ENCODE measurements at regions not wholly inside any gene's neighbourhood (a gene's known extent, or its start where the extent isn't known, plus 50 kb on each side); places are given as distances from the start of the nearest gene placed in this dataset.
"Not testable (repeated sequence)": the region's sequence is repeated elsewhere in the genome, so short reads cannot be mapped to it uniquely, and the experiment has no call there.

DNA sequence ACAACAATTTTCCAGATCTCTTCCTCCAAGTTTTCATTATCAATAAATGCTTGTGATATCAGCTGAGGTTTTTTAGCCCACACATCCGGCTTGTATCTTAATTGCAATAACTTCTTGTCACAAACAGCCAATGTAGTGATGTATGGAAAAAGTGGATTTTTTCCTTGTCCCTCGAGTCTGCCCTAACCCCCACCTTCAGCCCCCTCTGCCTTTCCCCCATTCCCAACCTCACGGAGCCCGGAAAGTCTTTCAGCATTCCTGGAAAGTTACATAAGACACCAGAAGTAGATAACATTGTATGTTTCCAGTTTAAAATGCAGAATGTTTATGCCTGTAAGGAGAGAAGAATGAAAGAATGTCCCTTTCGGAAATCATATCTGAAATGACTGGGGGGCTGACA lies 179.2 kb upstream of the PHACTR1 start:
- Histone ChIP-seq H3K79me2 (ENCODE audit: insufficient read depth, low read length) (no peaks in the 10 kb centered on the region), H3K9me2 (ENCODE audit: low read depth, low read length) (no peaks in the 10 kb centered on the region), H3K4me2 (ENCODE audit: low read length) (no peak overlapping the region), H3K27ac (ENCODE audit: low read depth, low read length, poor library complexity, severe bottlenecking) (no peak overlapping the region), H3K9ac (ENCODE audit: low read length) (no peak overlapping the region), H4K20me1 (ENCODE audit: insufficient read depth, low read length) (no peaks in the 10 kb centered on the region), H3K27me3 (ENCODE audit: insufficient read depth, low read length) (no peaks in the 10 kb centered on the region), H2AFZ (ENCODE audit: low read length) (no peak overlapping the region), H3F3A (ENCODE audit: insufficient read depth, low read length) (no peaks in the 10 kb centered on the region), H3K36me3 (ENCODE audit: insufficient read depth, low read length) (no peaks in the 10 kb centered on the region), H3K9me3 (ENCODE audit: low read length) (no peaks in the 10 kb centered on the region), H3K4me3 (ENCODE audit: low read depth, low read length, poor library complexity, severe bottlenecking) (no peak overlapping the region), H3K4me1 (ENCODE audit: insufficient read depth, low read length, severe bottlenecking) (peaks cover 17% of the 10 kb centered on the region)
- TF ChIP-seq, protein P1, sequence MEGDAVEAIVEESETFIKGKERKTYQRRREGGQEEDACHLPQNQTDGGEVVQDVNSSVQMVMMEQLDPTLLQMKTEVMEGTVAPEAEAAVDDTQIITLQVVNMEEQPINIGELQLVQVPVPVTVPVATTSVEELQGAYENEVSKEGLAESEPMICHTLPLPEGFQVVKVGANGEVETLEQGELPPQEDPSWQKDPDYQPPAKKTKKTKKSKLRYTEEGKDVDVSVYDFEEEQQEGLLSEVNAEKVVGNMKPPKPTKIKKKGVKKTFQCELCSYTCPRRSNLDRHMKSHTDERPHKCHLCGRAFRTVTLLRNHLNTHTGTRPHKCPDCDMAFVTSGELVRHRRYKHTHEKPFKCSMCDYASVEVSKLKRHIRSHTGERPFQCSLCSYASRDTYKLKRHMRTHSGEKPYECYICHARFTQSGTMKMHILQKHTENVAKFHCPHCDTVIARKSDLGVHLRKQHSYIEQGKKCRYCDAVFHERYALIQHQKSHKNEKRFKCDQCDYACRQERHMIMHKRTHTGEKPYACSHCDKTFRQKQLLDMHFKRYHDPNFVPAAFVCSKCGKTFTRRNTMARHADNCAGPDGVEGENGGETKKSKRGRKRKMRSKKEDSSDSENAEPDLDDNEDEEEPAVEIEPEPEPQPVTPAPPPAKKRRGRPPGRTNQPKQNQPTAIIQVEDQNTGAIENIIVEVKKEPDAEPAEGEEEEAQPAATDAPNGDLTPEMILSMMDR (IDR thresholded peaks at IDR 0.05; ENCODE audit: low read length) = no peak
- TF ChIP-seq EZH2 (IDR thresholded peaks at IDR 0.05; ENCODE audit: borderline replicate concordance, low read length) = no peak

DNA sequence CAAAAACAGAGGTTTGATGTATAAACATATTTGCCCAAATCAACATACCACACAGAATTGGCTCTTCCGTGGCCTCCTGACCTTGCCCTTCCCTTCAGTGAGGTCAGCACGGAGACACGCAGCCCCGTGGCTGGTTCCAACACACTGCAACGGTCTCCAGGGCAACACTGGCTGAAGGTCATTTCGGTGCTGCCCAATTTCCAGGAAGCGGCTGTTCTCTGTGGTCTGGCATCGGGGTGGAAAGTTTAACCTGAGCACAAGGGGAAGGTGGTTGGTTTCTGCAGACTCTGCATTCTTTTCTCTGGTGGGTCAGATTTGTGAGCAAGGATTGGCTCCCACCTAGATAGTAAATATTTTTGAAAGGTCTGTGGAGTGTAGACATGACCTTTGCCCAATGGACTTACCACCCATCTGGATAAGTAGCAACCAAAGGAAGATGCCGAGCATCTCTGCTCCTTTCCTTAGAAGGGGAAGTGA lies 177.6 kb upstream of the PHACTR1 start:
- no peaks in the 10 kb centered on the region for H3K36me3 ChIP-seq (ENCODE audit: insufficient read depth, low read length)
- H4K20me1 ChIP-seq (ENCODE audit: insufficient read depth, low read length) = no peaks in the 10 kb centered on the region
- peaks cover 17% of the 10 kb centered on the region for H3K4me1 ChIP-seq (ENCODE audit: insufficient read depth, low read length, severe bottlenecking)
- H3K4me2 ChIP-seq (ENCODE audit: low read length) = no peak overlapping the region
- no peaks in the 10 kb centered on the region for H3K9me2 ChIP-seq (ENCODE audit: low read depth, low read length)
- H3K9me3 ChIP-seq (ENCODE audit: low read length) = no peaks in the 10 kb centered on the region
- no peak overlapping the region for H2AFZ ChIP-seq (ENCODE audit: low read length)
- TF ChIP-seq EZH2 (IDR thresholded peaks at IDR 0.05; ENCODE audit: borderline replicate concordance, low read length) = no peak
- TF ChIP-seq, protein P1 (IDR thresholded peaks at IDR 0.05; ENCODE audit: low read length) = no peak
- no peak overlapping the region for H3K4me3 ChIP-seq (ENCODE audit: low read depth, low read length, poor library complexity, severe bottlenecking)
- no peaks in the 10 kb centered on the region for H3K27me3 ChIP-seq (ENCODE audit: insufficient read depth, low read length)
- H3F3A ChIP-seq (ENCODE audit: insufficient read depth, low read length) = no peaks in the 10 kb centered on the region
- H3K79me2 ChIP-seq (ENCODE audit: insufficient read depth, low read length) = no peaks in the 10 kb centered on the region
- H3K9ac ChIP-seq (ENCODE audit: low read length) = no peak overlapping the region
- no peak overlapping the region for H3K27ac ChIP-seq (ENCODE audit: low read depth, low read length, poor library complexity, severe bottlenecking)

DNA sequence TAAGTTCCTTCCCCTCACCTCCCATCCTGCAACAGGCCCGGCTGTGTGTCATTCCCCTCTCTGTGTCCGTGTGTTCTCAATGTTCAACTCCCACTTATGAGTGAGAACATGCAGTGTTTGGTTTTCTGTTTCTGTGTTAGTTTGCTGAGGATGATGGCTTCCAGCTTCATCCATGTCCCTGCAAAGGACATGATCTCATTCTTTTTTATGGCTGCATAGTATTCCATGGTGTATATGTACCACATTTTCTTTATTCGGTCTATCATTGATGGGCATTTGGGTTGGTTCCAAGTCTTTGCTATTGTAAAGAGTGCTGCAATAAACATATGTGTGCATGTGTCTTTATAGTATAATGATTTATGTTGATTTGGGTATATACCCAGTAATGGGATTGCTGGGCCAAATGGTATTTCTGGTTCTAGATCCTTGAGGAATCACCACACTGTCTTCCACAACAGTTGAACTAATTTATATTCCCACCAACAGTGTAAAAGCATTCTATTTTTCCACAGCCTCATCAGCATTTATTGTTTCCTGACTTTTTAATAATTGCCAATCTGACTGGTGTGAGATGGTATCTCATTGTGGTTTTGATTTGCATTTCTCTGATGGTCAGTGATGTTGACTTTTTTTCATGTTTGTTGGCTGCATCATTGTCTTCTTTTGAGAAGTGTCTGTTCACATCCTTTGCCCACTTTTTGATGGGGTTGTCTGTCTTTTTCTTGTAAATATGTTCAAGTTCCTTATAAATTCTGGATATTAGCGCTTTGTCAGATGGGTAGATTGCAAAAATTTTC lies 174.1 kb upstream of the PHACTR1 start:
- H3K36me3 ChIP-seq (ENCODE audit: insufficient read depth, low read length); H3K79me2 ChIP-seq (ENCODE audit: insufficient read depth, low read length); H3K9me3 ChIP-seq (ENCODE audit: low read length); H4K20me1 ChIP-seq (ENCODE audit: insufficient read depth, low read length); H3K9ac ChIP-seq (ENCODE audit: low read length); H3K9me2 ChIP-seq (ENCODE audit: low read depth, low read length); H3K4me3 ChIP-seq (ENCODE audit: low read depth, low read length, poor library complexity, severe bottlenecking); H3F3A ChIP-seq (ENCODE audit: insufficient read depth, low read length); H3K4me2 ChIP-seq (ENCODE audit: low read length); H2AFZ ChIP-seq (ENCODE audit: low read length); H3K27ac ChIP-seq (ENCODE audit: low read depth, low read length, poor library complexity, severe bottlenecking); H3K27me3 ChIP-seq (ENCODE audit: insufficient read depth, low read length): not testable (repeated sequence)
- peaks cover 11% of the 10 kb centered on the region for H3K4me1 ChIP-seq (ENCODE audit: insufficient read depth, low read length, severe bottlenecking)

DNA sequence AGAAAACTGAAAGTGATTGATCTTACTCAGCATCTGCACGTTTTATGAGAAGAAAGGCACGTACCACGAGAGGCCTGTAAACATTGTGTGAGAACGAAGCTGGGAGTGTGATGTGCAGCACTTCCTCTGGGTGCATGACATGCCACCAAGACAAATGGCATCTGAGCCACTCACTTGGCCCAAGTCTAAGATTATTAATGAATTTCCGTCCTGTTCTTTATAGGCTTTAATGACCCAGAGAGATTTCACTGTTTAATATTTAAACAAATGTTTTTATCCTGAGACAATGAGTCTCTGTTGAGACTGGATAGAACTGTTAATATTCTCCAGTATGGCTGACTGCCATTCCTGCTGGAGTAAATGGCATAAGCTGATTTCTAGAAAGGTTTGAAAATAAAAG lies 172.6 kb upstream of the PHACTR1 start:
- Histone ChIP-seq H3K4me3 (ENCODE audit: low read depth, low read length, poor library complexity, severe bottlenecking) (no peak overlapping the region), H3K9me2 (ENCODE audit: low read depth, low read length) (no peaks in the 10 kb centered on the region), H3K36me3 (ENCODE audit: insufficient read depth, low read length) (no peaks in the 10 kb centered on the region; the same call in 1 of the 2 replicates), H3F3A (ENCODE audit: insufficient read depth, low read length) (no peaks in the 10 kb centered on the region), H3K4me1 (ENCODE audit: insufficient read depth, low read length, severe bottlenecking) (peaks cover 7% of the 10 kb centered on the region), H4K20me1 (ENCODE audit: insufficient read depth, low read length) (no peaks in the 10 kb centered on the region), H3K79me2 (ENCODE audit: insufficient read depth, low read length) (no peaks in the 10 kb centered on the region), H3K4me2 (ENCODE audit: low read length) (no peak overlapping the region), H3K27ac (ENCODE audit: low read depth, low read length, poor library complexity, severe bottlenecking) (no peak overlapping the region), H3K9me3 (ENCODE audit: low read length) (no peaks in the 10 kb centered on the region), H3K27me3 (ENCODE audit: insufficient read depth, low read length) (no peaks in the 10 kb centered on the region), H3K9ac (ENCODE audit: low read length) (no peak overlapping the region), H2AFZ (ENCODE audit: low read length) (peak overlapping the region; percentile 79; the same call in 1 of the 2 replicates)
- TF ChIP-seq, protein P1 (IDR thresholded peaks at IDR 0.05; ENCODE audit: low read length) = no peak
- TF ChIP-seq EZH2 (IDR thresholded peaks at IDR 0.05; ENCODE audit: borderline replicate concordance, low read length) = no peak
